H1 (cell line): ENCODE measurements at regions not wholly inside any gene's neighbourhood (a gene's known extent, or its start where the extent isn't known, plus 50 kb on each side); places are given as distances from the start of the nearest gene placed in this dataset.

Experiments
- CTCF ChIA-PET: fragments of 300-600 bp; sonication (Branson Sonifier 250); formaldehyde crosslinking; loops from one replicate; lab custom pipeline; 2021; ENCODE audit not compliant: partially characterized antibody; lab: Charles Lee
- POLR2A ChIA-PET: fragments of 300-600 bp; sonication (Branson Sonifier 250); formaldehyde crosslinking; loops from one replicate; lab custom pipeline; 2021; ENCODE audit warnings: inconsistent platforms; ENCODE audit not compliant: partially characterized antibody; lab: Charles Lee
- DNase-seq, 2 experiments: peaks; one replicate each; pipeline versions ENCODE4 v3.0.0 to v3.0.0-alpha.2; 2010 to 2022; ENCODE audit warnings: low spot score in 2 of 2, low read depth in 1 of 2, mixed read lengths in 1 of 2
- FAIRE-seq: peaks from 2 replicates; lab custom pipeline; 2011; peaks lifted over from hg19 to GRCh38; lab: Jason Lieb, UNC
- H2AFZ ChIP-seq: 2 replicates; pipeline ENCODE4 v1.8.1; 2012; ENCODE audit warnings: low read length, inconsistent platforms
- H2AK5ac ChIP-seq: 2 replicates; pipeline ENCODE4 v1.6.1; 2013; ENCODE audit warnings: low read depth, low read length
- H2BK120ac ChIP-seq: replicated peaks from 2 replicates; pipeline ENCODE3; 2013; ENCODE audit warnings: low read depth, low read length, inconsistent platforms
- H2BK12ac ChIP-seq: 2 replicates; pipeline ENCODE4 v1.6.1; 2013; ENCODE audit warnings: low read depth, low read length
- H2BK15ac ChIP-seq: 2 replicates; pipeline ENCODE4 v1.6.1; 2013; ENCODE audit warnings: low read length
- H2BK20ac ChIP-seq: 2 replicates; pipeline ENCODE4 v1.6.1; 2013; ENCODE audit warnings: low read length
- H2BK5ac ChIP-seq: 2 replicates; pipeline ENCODE4 v1.6.1; 2013; ENCODE audit warnings: low read depth, low read length
- H3K14ac ChIP-seq: 2 replicates; pipeline ENCODE4 v1.6.1; 2013; ENCODE audit warnings: inconsistent platforms; ENCODE audit not compliant: insufficient read length
- H3K18ac ChIP-seq: 2 replicates; pipeline ENCODE4 v1.6.1; 2013; ENCODE audit warnings: low read length; ENCODE audit errors: extremely low read depth
- H3K23ac ChIP-seq: 2 replicates; pipeline ENCODE4 v1.6.1; 2013; ENCODE audit warnings: inconsistent platforms; ENCODE audit not compliant: insufficient read length
- H3K23me2 ChIP-seq: 2 replicates; pipeline ENCODE4 v1.6.1; 2013; ENCODE audit warnings: low read depth, low read length
- H3K27ac ChIP-seq: 2 replicates; pipeline ENCODE4 v1.6.1; 2011; ENCODE audit warnings: low read depth, low read length, inconsistent platforms
- H3K27me3 ChIP-seq, 4 experiments: replicated peaks in 1 of 4; 1 replicate in 1 of 4; 2 replicates in 3 of 4; pipeline versions ENCODE4 v1.6.1 to v1.8.1; 2011 to 2013; ENCODE audit warnings: low read length in 3 of 4, mild to moderate bottlenecking in 3 of 4, inconsistent platforms in 2 of 4, mixed read lengths in 2 of 4, moderate library complexity in 1 of 4; ENCODE audit not compliant: control insufficient read depth in 3 of 4, insufficient read depth in 3 of 4; ENCODE audit errors: extremely low read depth in 1 of 4
- H3K36me3 ChIP-seq, 4 experiments: 2 replicates each; pipeline versions ENCODE4 v1.6.1 to v1.8.1; 2011 to 2013; ENCODE audit warnings: mild to moderate bottlenecking in 4 of 4, low read length in 3 of 4, moderate library complexity in 2 of 4, control low read depth in 1 of 4, inconsistent platforms in 1 of 4; ENCODE audit not compliant: insufficient read depth in 4 of 4, control insufficient read depth in 2 of 4
- H3K4ac ChIP-seq: replicated peaks from 2 replicates; pipeline ENCODE3; 2013; ENCODE audit warnings: low read length, low read depth, mixed read lengths, inconsistent platforms; ENCODE audit not compliant: insufficient read length
- H3K4me1 ChIP-seq, 4 experiments: replicated peaks in 1 of 4; 1 replicate in 1 of 4; 2 replicates in 3 of 4; pipeline versions ENCODE4 v1.6.1 to v1.8.1; 2011 to 2013; ENCODE audit warnings: low read length in 3 of 4, inconsistent platforms in 2 of 4, mixed read lengths in 1 of 4; ENCODE audit not compliant: insufficient read depth in 4 of 4, control insufficient read depth in 3 of 4
- H3K4me2 ChIP-seq, 2 experiments: 2 replicates each; pipeline versions ENCODE4 v1.6.1 to v1.8.1; 2011 to 2013; ENCODE audit warnings: low read depth in 2 of 2, low read length in 2 of 2, control low read depth in 1 of 2, inconsistent platforms in 1 of 2, mild to moderate bottlenecking in 1 of 2; ENCODE audit not compliant: insufficient read depth in 1 of 2
- H3K4me3 ChIP-seq, 4 experiments: fragments of 200-600, 300-600 bp in 1 of 4; sonication (generic), shearing (Covaris generic), sonication (Bioruptor Twin) in 1 of 4; 2 replicates each; pipeline versions ENCODE4 v1.5.1 to v1.8.1; 2011 to 2016; ENCODE audit warnings: low read length in 4 of 4, low read depth in 3 of 4, control low read depth in 2 of 4, inconsistent platforms in 2 of 4, mild to moderate bottlenecking in 2 of 4, mixed read lengths in 1 of 4, moderate library complexity in 1 of 4; ENCODE audit not compliant: insufficient read depth in 2 of 4; ENCODE audit errors: extremely low read depth in 1 of 4
- H3K56ac ChIP-seq: replicated peaks from 2 replicates; pipeline ENCODE3; 2013; ENCODE audit warnings: low read depth, mild to moderate bottlenecking, mixed read lengths, low read length, inconsistent platforms; ENCODE audit not compliant: insufficient read length
- H3K79me1 ChIP-seq: 2 replicates; pipeline ENCODE4 v1.6.1; 2013; ENCODE audit warnings: low read depth, low read length, control low read depth
- H3K79me2 ChIP-seq, 2 experiments: 2 replicates each; pipeline versions ENCODE4 v1.6.1 to v1.8.1; 2012 to 2013; ENCODE audit warnings: low read length in 2 of 2, mild to moderate bottlenecking in 2 of 2, inconsistent platforms in 1 of 2; ENCODE audit not compliant: insufficient read depth in 2 of 2, control insufficient read depth in 1 of 2
- H3K9ac ChIP-seq, 4 experiments: replicated peaks in 1 of 4; 1 replicate in 1 of 4; 2 replicates in 3 of 4; pipeline versions ENCODE4 v1.6.1 to v1.8.1; 2011 to 2013; ENCODE audit warnings: low read depth in 3 of 4, low read length in 3 of 4, control low read depth in 2 of 4, mild to moderate bottlenecking in 2 of 4, moderate library complexity in 2 of 4, inconsistent platforms in 1 of 4; ENCODE audit errors: extremely low read depth in 1 of 4
- H3K9me3 ChIP-seq, 2 experiments: 2 replicates each; pipeline versions ENCODE4 v1.6.1 to v1.8.1; 2012 to 2013; ENCODE audit warnings: mild to moderate bottlenecking in 2 of 2, moderate library complexity in 2 of 2, control low read depth in 1 of 2, inconsistent platforms in 1 of 2, low read depth in 1 of 2, low read length in 1 of 2, mixed read lengths in 1 of 2; ENCODE audit not compliant: insufficient read depth in 2 of 2
- H4K20me1 ChIP-seq, 2 experiments: replicated peaks in 1 of 2; 2 replicates each; pipeline versions ENCODE3 to v1.8.1; 2011 to 2013; ENCODE audit warnings: inconsistent platforms in 2 of 2, low read length in 2 of 2, mild to moderate bottlenecking in 1 of 2; ENCODE audit not compliant: insufficient read depth in 2 of 2, control insufficient read depth in 1 of 2
- H4K5ac ChIP-seq: 2 replicates; pipeline ENCODE4 v1.6.1; 2013; ENCODE audit warnings: low read length, low read depth, mixed read lengths, inconsistent platforms; ENCODE audit not compliant: insufficient read length
- H4K8ac ChIP-seq: 2 replicates; pipeline ENCODE4 v1.8.0; 2013; ENCODE audit warnings: mild to moderate bottlenecking, moderate library complexity, low read length, inconsistent platforms; ENCODE audit not compliant: insufficient read depth; ENCODE audit errors: extremely low read depth
- H4K91ac ChIP-seq: replicated peaks from 2 replicates; pipeline ENCODE3; 2013; ENCODE audit warnings: low read length, mixed read lengths, inconsistent platforms; ENCODE audit not compliant: insufficient read length
- ATF2 ChIP-seq: IDR thresholded peaks from 2 replicates; pipeline ENCODE4 v1.6.1; 2012; ENCODE audit warnings: low read length, inconsistent platforms
- CHD2 ChIP-seq: IDR thresholded peaks from 2 replicates; pipeline ENCODE4 v1.6.1; 2012; ENCODE audit warnings: low read length, improper control_type of control experiment
- CTBP2 ChIP-seq: IDR thresholded peaks from 2 replicates; pipeline ENCODE4 v1.7.0; 2011; ENCODE audit warnings: borderline replicate concordance, mild to moderate bottlenecking, moderate library complexity, mixed read lengths, low read length; ENCODE audit not compliant: insufficient read depth, insufficient read length
- JUND ChIP-seq: IDR thresholded peaks from 2 replicates; pipeline ENCODE4 v1.6.1; 2011; ENCODE audit warnings: mild to moderate bottlenecking, improper control_type of control experiment, low read length
- KDM5A ChIP-seq: fragments of 200-600 bp; IDR thresholded peaks from 2 replicates; pipeline ENCODE4 v1.7.1; 2012; ENCODE audit warnings: mild to moderate bottlenecking, low read length, inconsistent platforms, mixed read lengths
- RAD21 ChIP-seq, 2 experiments: IDR thresholded peaks in 1 of 2; conservative IDR thresholded peaks in 1 of 2; 2 replicates each; pipeline ENCODE4 v1.6.1; 2011; ENCODE audit warnings: low read depth in 2 of 2, low read length in 2 of 2, improper control_type of control experiment in 1 of 2, inconsistent platforms in 1 of 2, mild to moderate bottlenecking in 1 of 2, moderate library complexity in 1 of 2
- RFX5 ChIP-seq: IDR thresholded peaks from 2 replicates; pipeline ENCODE4 v1.6.1; 2011; ENCODE audit warnings: low read depth, low read length, improper control_type of control experiment, borderline replicate concordance
- SIN3A ChIP-seq, 2 experiments: IDR thresholded peaks in 1 of 2; conservative IDR thresholded peaks in 1 of 2; 2 replicates each; pipeline ENCODE4 v1.6.1; 2011 to 2012; ENCODE audit warnings: low read length in 2 of 2, improper control_type of control experiment in 1 of 2, low read depth in 1 of 2, mild to moderate bottlenecking in 1 of 2
- TAF1 ChIP-seq: IDR thresholded peaks from 2 replicates; pipeline ENCODE4 v1.6.1; 2011; ENCODE audit warnings: mild to moderate bottlenecking, low read depth, low read length
- TAF7 ChIP-seq: optimal IDR thresholded peaks from 2 replicates; pipeline ENCODE3; 2011; ENCODE audit warnings: low read depth, mild to moderate bottlenecking, inconsistent platforms, low read length, moderate library complexity, borderline replicate concordance
- TEAD4 ChIP-seq: IDR thresholded peaks from 2 replicates; pipeline ENCODE4 v1.6.1; 2012; ENCODE audit warnings: low read depth, low read length, inconsistent platforms, mixed read lengths
- WGBS, 2 experiments: shearing (Covaris generic) in 1 of 2; methylation state at CpG; one replicate each; pipeline versions ENCODE4 v1.1.6 to v1.1.7; 2013 to 2015; ENCODE audit warnings: low lambda C conversion rate in 2 of 2, mixed read lengths in 2 of 2, inconsistent platforms in 1 of 2, low coverage in 1 of 2, missing lambda C conversion rate in 1 of 2; ENCODE audit not compliant: insufficient replicate concordance in 2 of 2, insufficient coverage in 1 of 2, insufficient read length in 1 of 2; ENCODE audit errors: extremely low coverage in 1 of 2, missing lambda C conversion rate in 1 of 2; 5-methylcytosine and 5-hydroxymethylcytosine counted together

- Histone ChIP-seq H4K5ac (no peak overlapping the region), H3K79me2 (no peaks in the 10 kb centered on the region), H3K9me3 (no peaks in the 10 kb centered on the region), H3K4me2 (no peak overlapping the region), H3K23ac (no peak overlapping the region), H3K27me3 (no peaks in the 10 kb centered on the region), H3K79me1 (no peaks in the 10 kb centered on the region), H3K4me3 (no peak overlapping the region), H3K18ac (no peak overlapping the region), H3K4ac (no peak overlapping the region), H3K23me2 (no peaks in the 10 kb centered on the region), H2AFZ (no peak overlapping the region), H2BK120ac (no peak overlapping the region), H3K9ac (no peak overlapping the region), H4K20me1 (no peaks in the 10 kb centered on the region), H3K14ac (no peak overlapping the region), H3K27ac (no peak overlapping the region), H2BK12ac (no peak overlapping the region; the same call in 1 of the 2 replicates), H3K4me1 (peaks cover 0 to 11% (median 6%) of the 10 kb centered on the region in 4 experiments; a peak in 3 of 7 replicates), H2BK20ac (no peak overlapping the region), H3K36me3 (no peaks in the 10 kb centered on the region), H3K56ac (no peak overlapping the region), H2BK15ac (no peak overlapping the region), H4K91ac (no peak overlapping the region), H2BK5ac (no peak overlapping the region), H2AK5ac (no peak overlapping the region), H4K8ac (no peak overlapping the region)
- TF ChIP-seq TAF1 (no peak), SIN3A (conservative IDR thresholded peaks at IDR 0.05 in 1 of 2, IDR thresholded peaks at IDR 0.05 in 1 of 2; ENCODE audit: low read depth in 1 of 2, low read length in 2 of 2) (no peak), RFX5 (no peak), TEAD4 (no peak), JUND (no peak), RAD21 (IDR thresholded peaks at IDR 0.05 in 1 of 2, conservative IDR thresholded peaks at IDR 0.05 in 1 of 2; ENCODE audit: low read depth in 2 of 2, low read length in 2 of 2) (no peak), CTBP2 (no peak), TAF7 (no peak), KDM5A (no peak), ATF2 (no peak), CHD2 (no peak)
- FAIRE-seq = no peak
- no peak for DNase-seq
- POLR2A ChIA-PET = no interaction called here
- CTCF ChIA-PET = interaction anchor here (2.1 kb wide), 1 partner anchor 15 kb away, joined by 7 read pairs; no protein-coding TSS in a partner anchor
- 89% methylated on average over 7 of the region's 10 CpGs; no CpG with 5 or more reads in 1 of the 2 experiments for WGBS, 2 experiments
Measured at GRCh38 chr2:129724021-129724757, 255.3 kb upstream of the RAB6C start.
